ENCODE measurements at regions not wholly inside any gene's neighbourhood (a gene's known extent, or its start where the extent isn't known, plus 50 kb on each side); places are given as distances from the start of the nearest gene placed in this dataset.
"Not testable (repeated sequence)": the region's sequence is repeated elsewhere in the genome, so short reads cannot be mapped to it uniquely, and the experiment has no call there.

- not testable (repeated sequence) for H3K27me3 Mint-ChIP-seq (ENCODE audit: low read depth); H3K4me3 Mint-ChIP-seq; H3K36me3 Mint-ChIP-seq (ENCODE audit: low read depth); H3K4me1 Mint-ChIP-seq (ENCODE audit: low read depth); DNase-seq (ENCODE audit: low spot score); H3K27ac Mint-ChIP-seq
- peaks cover 51% of the 10 kb centered on the region for H3K9me3 Mint-ChIP-seq
These were observed 524.2 kb downstream of the CWH43 start for GRCh38 chr4:49510238-49510637.

- DNase-seq (ENCODE audit: low spot score); H3K27me3 Mint-ChIP-seq (ENCODE audit: low read depth); H3K4me1 Mint-ChIP-seq (ENCODE audit: low read depth); H3K27ac Mint-ChIP-seq; H3K36me3 Mint-ChIP-seq (ENCODE audit: low read depth); H3K4me3 Mint-ChIP-seq: not testable (repeated sequence)
- peaks cover 62% of the 10 kb centered on the region for H3K9me3 Mint-ChIP-seq
These were observed 525.3 kb downstream of the CWH43 start for GRCh38 chr4:49511353-49511752.

GRCh38 chr4:49511881-49512491, 525.9 kb downstream of the CWH43 start:
- H3K27ac Mint-ChIP-seq; H3K36me3 Mint-ChIP-seq (ENCODE audit: low read depth); H3K4me1 Mint-ChIP-seq (ENCODE audit: low read depth); H3K27me3 Mint-ChIP-seq (ENCODE audit: low read depth); H3K4me3 Mint-ChIP-seq; DNase-seq (ENCODE audit: low spot score): not testable (repeated sequence)
- peaks cover 68% of the 10 kb centered on the region for H3K9me3 Mint-ChIP-seq

GRCh38 chr4:49512641-49513545, 526.8 kb downstream of the CWH43 start:
- H3K36me3 Mint-ChIP-seq (ENCODE audit: low read depth); DNase-seq (ENCODE audit: low spot score); H3K4me1 Mint-ChIP-seq (ENCODE audit: low read depth); H3K27ac Mint-ChIP-seq; H3K27me3 Mint-ChIP-seq (ENCODE audit: low read depth); H3K4me3 Mint-ChIP-seq: not testable (repeated sequence)
- peaks cover 68% of the 10 kb centered on the region for H3K9me3 Mint-ChIP-seq

- H3K4me3 Mint-ChIP-seq; H3K4me1 Mint-ChIP-seq (ENCODE audit: low read depth); H3K27ac Mint-ChIP-seq; DNase-seq (ENCODE audit: low spot score); H3K36me3 Mint-ChIP-seq (ENCODE audit: low read depth); H3K27me3 Mint-ChIP-seq (ENCODE audit: low read depth): not testable (repeated sequence)
- peaks cover 68% of the 10 kb centered on the region for H3K9me3 Mint-ChIP-seq
These were observed 527.6 kb downstream of the CWH43 start for GRCh38 chr4:49513546-49514115.

GRCh38 chr4:49514171-49514699, 528.2 kb downstream of the CWH43 start:
- DNase-seq (ENCODE audit: low spot score); H3K27ac Mint-ChIP-seq; H3K27me3 Mint-ChIP-seq (ENCODE audit: low read depth); H3K4me3 Mint-ChIP-seq; H3K4me1 Mint-ChIP-seq (ENCODE audit: low read depth); H3K36me3 Mint-ChIP-seq (ENCODE audit: low read depth): not testable (repeated sequence)
- H3K9me3 Mint-ChIP-seq: peaks cover 68% of the 10 kb centered on the region

GRCh38 chr4:49514841-49515240, 528.8 kb downstream of the CWH43 start:
- peaks cover 68% of the 10 kb centered on the region for H3K9me3 Mint-ChIP-seq
- H3K27ac Mint-ChIP-seq; H3K27me3 Mint-ChIP-seq (ENCODE audit: low read depth); H3K4me3 Mint-ChIP-seq; H3K4me1 Mint-ChIP-seq (ENCODE audit: low read depth); H3K36me3 Mint-ChIP-seq (ENCODE audit: low read depth); DNase-seq (ENCODE audit: low spot score): not testable (repeated sequence)

- not testable (repeated sequence) for H3K36me3 Mint-ChIP-seq (ENCODE audit: low read depth); DNase-seq (ENCODE audit: low spot score); H3K4me3 Mint-ChIP-seq; H3K27me3 Mint-ChIP-seq (ENCODE audit: low read depth); H3K4me1 Mint-ChIP-seq (ENCODE audit: low read depth); H3K27ac Mint-ChIP-seq
- H3K9me3 Mint-ChIP-seq: peaks cover 65% of the 10 kb centered on the region
These were observed 529.2 kb downstream of the CWH43 start for GRCh38 chr4:49515241-49515640.

GRCh38 chr4:49516096-49516495, 530.0 kb downstream of the CWH43 start:
- not testable (repeated sequence) for H3K4me1 Mint-ChIP-seq (ENCODE audit: low read depth); H3K27me3 Mint-ChIP-seq (ENCODE audit: low read depth); DNase-seq (ENCODE audit: low spot score); H3K36me3 Mint-ChIP-seq (ENCODE audit: low read depth); H3K4me3 Mint-ChIP-seq; H3K27ac Mint-ChIP-seq
- H3K9me3 Mint-ChIP-seq: peaks cover 57% of the 10 kb centered on the region

GRCh38 chr4:49516796-49517195, 530.7 kb downstream of the CWH43 start:
- no peak for DNase-seq (ENCODE audit: low spot score)
- H3K4me1 Mint-ChIP-seq (ENCODE audit: low read depth): no peaks in the 10 kb centered on the region
- peaks cover 9% of the 10 kb centered on the region for H3K36me3 Mint-ChIP-seq (ENCODE audit: low read depth)
- no peak overlapping the region for H3K27ac Mint-ChIP-seq
- no peaks in the 10 kb centered on the region for H3K27me3 Mint-ChIP-seq (ENCODE audit: low read depth)
- H3K4me3 Mint-ChIP-seq: no peak overlapping the region
- peaks cover 50% of the 10 kb centered on the region for H3K9me3 Mint-ChIP-seq

GRCh38 chr4:49517485-49518205, 531.6 kb downstream of the CWH43 start:
- H3K27ac Mint-ChIP-seq: not testable (repeated sequence)

GRCh38 chr4:49519150-49520035, 533.3 kb downstream of the CWH43 start:
- not testable (repeated sequence) for H3K36me3 Mint-ChIP-seq (ENCODE audit: low read depth); H3K27ac Mint-ChIP-seq; H3K27me3 Mint-ChIP-seq (ENCODE audit: low read depth); H3K4me3 Mint-ChIP-seq; DNase-seq (ENCODE audit: low spot score); H3K4me1 Mint-ChIP-seq (ENCODE audit: low read depth)
- peaks cover 26% of the 10 kb centered on the region for H3K9me3 Mint-ChIP-seq

More at GRCh38 chr4:49517485-49518205, 531.6 kb downstream of the CWH43 start:
- not testable (repeated sequence) for DNase-seq (ENCODE audit: low spot score); H3K36me3 Mint-ChIP-seq (ENCODE audit: low read depth); H3K4me3 Mint-ChIP-seq; H3K4me1 Mint-ChIP-seq (ENCODE audit: low read depth); H3K27me3 Mint-ChIP-seq (ENCODE audit: low read depth)
- peaks cover 42% of the 10 kb centered on the region for H3K9me3 Mint-ChIP-seq
